MCF 10A (cell line): ENCODE measurements at regions not wholly inside any gene's neighbourhood (a gene's known extent, or its start where the extent isn't known, plus 50 kb on each side); places are given as distances from the start of the nearest gene placed in this dataset.

Experiments
- BruUV-seq: library from RNA; stranded (reverse); fragments of 400-500 nt; replicated peaks from 2 replicates; lab custom pipeline; 2021; lab: Mats Ljungman, UMichigan
- CTCF ChIA-PET: fragments of 300-600 bp; sonication (Branson Sonifier 250); formaldehyde crosslinking; extraction: SDS; loops from one replicate; lab custom pipeline; 2021; ENCODE audit warnings: antibody characterized with exemption, inconsistent platforms; lab: Yijun Ruan, JAX
- POLR2A ChIA-PET: fragments of 300-600, 350-650 bp; sonication (Branson Sonifier 250); formaldehyde crosslinking; extraction: SDS; loops from one replicate; lab custom pipeline; 2020; ENCODE audit warnings: antibody characterized with exemption, inconsistent platforms; lab: Yijun Ruan, JAX
- DNase-seq: peaks from one replicate; pipeline ENCODE4 v3.0.0-alpha.2; 2018; ENCODE audit not compliant: unreplicated experiment
- H3K27ac Mint-ChIP-seq: one replicate; pipeline ENCODE4 v1.8.0; 2022; ENCODE audit warnings: mild to moderate bottlenecking, low read depth, mixed read lengths; ENCODE audit not compliant: unreplicated experiment
- H3K27me3 Mint-ChIP-seq: one replicate; pipeline ENCODE4 v1.8.0; 2022; ENCODE audit warnings: mixed read lengths; ENCODE audit not compliant: insufficient read depth, unreplicated experiment
- H3K36me3 Mint-ChIP-seq: one replicate; pipeline ENCODE4 v1.8.0; 2022; ENCODE audit warnings: mild to moderate bottlenecking, moderate library complexity, mixed read lengths; ENCODE audit not compliant: insufficient read depth, unreplicated experiment
- H3K4me1 Mint-ChIP-seq: one replicate; pipeline ENCODE4 v1.8.0; 2022; ENCODE audit warnings: mixed read lengths; ENCODE audit not compliant: insufficient read depth, unreplicated experiment
- H3K4me3 Mint-ChIP-seq: one replicate; pipeline ENCODE4 v1.8.0; 2022; ENCODE audit warnings: mild to moderate bottlenecking, moderate library complexity, mixed read lengths; ENCODE audit not compliant: unreplicated experiment
- H3K9me3 Mint-ChIP-seq: one replicate; pipeline ENCODE4 v1.8.0; 2022; ENCODE audit warnings: mixed read lengths; ENCODE audit not compliant: unreplicated experiment
- CTCF ChIP-seq: fragments of 200-600 bp; IDR thresholded peaks from one replicate; pipeline ENCODE4 v1.8.0; 2022; ENCODE audit warnings: antibody characterized with exemption, mild to moderate bottlenecking; ENCODE audit not compliant: unreplicated experiment
- intact Hi-C: fragments of 100-400 bp; cut with micrococcal nuclease; formaldehyde crosslinking; loops from 2 replicates; pipeline ENCODE4 v1.14.1; 2022

GRCh38 chr2:106638580-106638979, 151.4 kb downstream of the CD8B2 start:
- ChIA-PET POLR2A (interaction anchor here (0.6 kb wide), 1 partner anchor 132 kb away, joined by 3 read pairs; no protein-coding TSS in a partner anchor), CTCF (interaction anchor here (0.6 to 2.5 kb wide), 20 partner anchors 8 to 1973 kb away, joined by 3 to 9 read pairs (median 3); no protein-coding TSS in a partner anchor)
- intact Hi-C loops = loop anchor here (2.0 to 5.0 kb wide), 4 partner anchors 224 to 1294 kb away; no protein-coding TSS in a partner anchor
- Mint-ChIP-seq H3K4me1 (no peaks in the 10 kb centered on the region), H3K4me3 (no peak overlapping the region), H3K27ac (no peak overlapping the region), H3K9me3 (peaks cover 5% of the 10 kb centered on the region), H3K27me3 (no peaks in the 10 kb centered on the region), H3K36me3 (no peaks in the 10 kb centered on the region)
- BruUV-seq = no TSS peak
- no peak for DNase-seq
- TF ChIP-seq CTCF = no peak

GRCh38 chr2:106642679-106643078, 155.5 kb downstream of the CD8B2 start:
- no peaks in the 10 kb centered on the region for H3K27me3 Mint-ChIP-seq
- no TSS peak for BruUV-seq
- POLR2A ChIA-PET = interaction anchor here (0.6 kb wide), 1 partner anchor 267 kb away, joined by 4 read pairs; no protein-coding TSS in a partner anchor

GRCh38 chr2:106644623-106645022, 157.5 kb downstream of the CD8B2 start:
- POLR2A ChIA-PET = interaction anchor here (0.5 kb wide), 1 partner anchor 1939 kb away, joined by 3 read pairs; no protein-coding TSS in a partner anchor
- no peaks in the 10 kb centered on the region for H3K27me3 Mint-ChIP-seq

More at GRCh38 chr2:106642679-106643078, 155.5 kb downstream of the CD8B2 start:
- TF ChIP-seq CTCF = no peak
- Mint-ChIP-seq H3K36me3 (no peaks in the 10 kb centered on the region), H3K27ac (no peak overlapping the region), H3K4me3 (no peak overlapping the region), H3K9me3 (no peaks in the 10 kb centered on the region), H3K4me1 (no peaks in the 10 kb centered on the region)
- intact Hi-C loops = loop anchor here (5.0 kb wide), 1 partner anchor 1530 kb away; no protein-coding TSS in a partner anchor
- CTCF ChIA-PET = interaction anchor here (0.6 to 1.2 kb wide), 5 partner anchors 10 to 1143 kb away, joined by 3 to 4 read pairs (median 3); no protein-coding TSS in a partner anchor
- no peak for DNase-seq

More at GRCh38 chr2:106644623-106645022, 157.5 kb downstream of the CD8B2 start:
- DNase-seq = no peak
- BruUV-seq = no TSS peak
- Mint-ChIP-seq H3K27ac (no peak overlapping the region), H3K9me3 (no peaks in the 10 kb centered on the region), H3K4me1 (peaks cover 6% of the 10 kb centered on the region), H3K36me3 (no peaks in the 10 kb centered on the region), H3K4me3 (no peak overlapping the region)
- intact Hi-C loops = loop anchor here (5.0 kb wide), 1 partner anchor 1528 kb away; no protein-coding TSS in a partner anchor
- CTCF ChIA-PET = interaction anchor here (0.6 to 1.1 kb wide), 2 partner anchors 462 to 1026 kb away, joined by 3 to 5 read pairs; no protein-coding TSS in a partner anchor
- TF ChIP-seq CTCF = no peak
